GM12891 (cell line): ENCODE measurements at regions not wholly inside any gene's neighbourhood (a gene's known extent, or its start where the extent isn't known, plus 50 kb on each side); places are given as distances from the start of the nearest gene placed in this dataset.
"Not testable (repeated sequence)": the region's sequence is repeated elsewhere in the genome, so short reads cannot be mapped to it uniquely, and the experiment has no call there.

Experiments used
- DNase-seq: peaks from one replicate; pipeline ENCODE4 v3.0.0; 2011; ENCODE audit warnings: low spot score; ENCODE audit not compliant: insufficient read length
- FAIRE-seq: peaks from 2 replicates; lab custom pipeline; 2011; peaks lifted over from hg19 to GRCh38; lab: Jason Lieb, UNC
- PAX5 ChIP-seq: IDR thresholded peaks from 2 replicates; pipeline ENCODE4 v1.6.1; 2011; ENCODE audit warnings: low read length, moderate library complexity, mild to moderate bottlenecking; ENCODE audit not compliant: insufficient read depth, severe bottlenecking
- POLR2A ChIP-seq: IDR thresholded peaks from 2 replicates; pipeline ENCODE4 v1.6.1; 2011; ENCODE audit warnings: low read depth, low read length, control low read depth
- POLR2AphosphoS5 ChIP-seq: IDR thresholded peaks from 2 replicates; pipeline ENCODE4 v1.6.1; 2011; ENCODE audit warnings: low read depth, low read length, control low read depth
- POU2F2 ChIP-seq: IDR thresholded peaks from 2 replicates; pipeline ENCODE4 v1.6.1; 2011; ENCODE audit warnings: low read depth, mild to moderate bottlenecking, control low read depth, low read length, moderate library complexity
- SPI1 ChIP-seq: IDR thresholded peaks from 2 replicates; pipeline ENCODE4 v1.6.1; 2011; ENCODE audit warnings: low read depth, low read length, control low read depth
- TAF1 ChIP-seq: IDR thresholded peaks from 2 replicates; pipeline ENCODE4 v1.6.1; 2011; ENCODE audit warnings: low read depth, low read length, control low read depth

GRCh38 chr2:118431997-118432396 is 343.7 kb downstream of the INSIG2 start:
- TF ChIP-seq POU2F2: no peak
- TF ChIP-seq TAF1: no peak
- TF ChIP-seq SPI1: no peak
- no peak for TF ChIP-seq POLR2AphosphoS5
- TF ChIP-seq POLR2A: no peak
- FAIRE-seq (no peak), DNase-seq (no peak)

DNA sequence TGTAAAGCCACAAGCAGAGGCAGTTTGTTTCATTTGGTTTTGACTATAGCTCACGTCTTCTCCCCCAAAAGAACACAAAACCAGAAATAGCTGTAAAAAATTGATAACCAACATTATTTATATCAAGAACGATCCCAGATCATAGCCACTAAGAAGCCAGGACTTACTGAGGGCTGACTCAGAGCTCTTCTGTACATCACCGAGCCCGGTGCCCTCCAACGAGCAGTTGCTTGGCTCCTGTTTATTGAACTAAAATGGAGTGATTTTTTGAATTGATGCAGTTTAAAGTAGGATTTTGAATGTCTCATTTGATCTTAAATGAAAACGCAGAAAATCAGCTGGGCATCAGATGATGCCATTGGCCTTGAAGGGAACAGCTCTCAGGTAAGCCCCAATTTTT is 343.3 kb downstream of the INSIG2 start:
- FAIRE-seq: no peak

GRCh38 chr2:118431165-118431517 is 342.9 kb downstream of the INSIG2 start:
- DNase-seq (no peak), FAIRE-seq (no peak)
- TF ChIP-seq POU2F2: no peak
- no peak for TF ChIP-seq POLR2AphosphoS5
- TF ChIP-seq PAX5: no peak
- no peak for TF ChIP-seq POLR2A
- TF ChIP-seq TAF1: no peak
- TF ChIP-seq SPI1: no peak

More for the DNA sequence above, 343.3 kb downstream of the INSIG2 start:
- no peak for DNase-seq
- no peak for TF ChIP-seq SPI1
- no peak for TF ChIP-seq PAX5

DNA sequence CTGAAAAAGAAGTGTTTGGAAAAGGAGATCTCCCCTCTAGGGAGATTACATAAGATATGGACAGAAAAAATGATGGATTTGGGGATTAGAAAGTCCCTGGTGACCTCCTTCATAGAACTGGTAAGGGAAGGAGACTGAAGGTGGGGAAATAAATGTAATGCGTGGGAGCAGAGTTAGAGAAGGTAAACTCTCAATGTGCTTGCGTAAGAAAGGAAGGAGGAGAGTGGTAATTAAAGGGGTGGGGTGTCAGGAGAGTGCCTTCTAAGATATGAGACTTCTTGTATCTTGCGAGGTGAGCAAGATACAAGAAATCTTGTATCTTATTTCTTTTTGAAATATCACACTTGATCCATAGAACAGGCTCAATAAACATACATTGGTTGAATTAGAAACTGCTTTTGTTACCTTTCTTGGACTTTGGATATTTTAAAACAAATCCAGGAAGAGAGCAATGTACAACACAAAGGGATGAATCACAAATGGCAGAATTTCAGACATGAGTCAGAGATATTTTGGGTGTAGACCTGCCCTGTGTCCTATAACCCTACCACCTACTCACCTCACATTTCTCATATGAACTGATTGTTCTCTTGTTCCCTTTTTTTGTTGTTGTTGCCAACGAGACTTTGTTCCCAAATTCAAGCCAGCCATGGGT is 342.4 kb downstream of the INSIG2 start:
- no peak for DNase-seq
- TF ChIP-seq PAX5 (no peak), POU2F2 (no peak), SPI1 (no peak), POLR2AphosphoS5 (no peak), POLR2A (no peak), TAF1 (no peak)
- FAIRE-seq: no peak

- DNase-seq (no peak), FAIRE-seq (no peak)
- no peak for TF ChIP-seq TAF1
- no peak for TF ChIP-seq POLR2A
- no peak for TF ChIP-seq PAX5
- TF ChIP-seq SPI1: no peak
- TF ChIP-seq POLR2AphosphoS5: no peak
- no peak for TF ChIP-seq POU2F2
Observed at GRCh38 chr2:118425191-118425590, 336.9 kb downstream of the INSIG2 start.

DNA sequence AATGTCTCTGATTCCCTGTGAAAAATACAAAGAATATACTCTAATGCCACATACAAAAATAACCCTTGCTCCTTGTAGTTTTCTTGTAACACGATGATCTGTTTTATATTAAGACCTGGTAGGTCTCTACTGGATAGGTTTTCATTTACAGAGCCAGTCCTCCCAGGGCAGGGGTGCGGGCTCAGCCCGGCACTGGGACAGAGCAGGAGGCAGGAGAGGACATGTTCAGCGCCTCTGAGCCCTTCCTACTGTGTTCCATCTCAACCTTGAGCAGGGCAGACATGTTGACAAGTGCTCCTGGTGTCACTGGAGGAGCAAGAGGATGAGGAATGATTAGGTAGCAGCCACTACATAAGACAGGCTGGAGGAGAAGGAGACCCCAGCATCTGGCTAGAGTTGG is 335.5 kb downstream of the INSIG2 start:
- DNase-seq: no peak
- no peak for TF ChIP-seq SPI1
- no peak for TF ChIP-seq POU2F2
- TF ChIP-seq TAF1: no peak
- no peak for TF ChIP-seq POLR2AphosphoS5
- TF ChIP-seq PAX5: no peak
- TF ChIP-seq POLR2A: no peak
- no peak for FAIRE-seq

DNA sequence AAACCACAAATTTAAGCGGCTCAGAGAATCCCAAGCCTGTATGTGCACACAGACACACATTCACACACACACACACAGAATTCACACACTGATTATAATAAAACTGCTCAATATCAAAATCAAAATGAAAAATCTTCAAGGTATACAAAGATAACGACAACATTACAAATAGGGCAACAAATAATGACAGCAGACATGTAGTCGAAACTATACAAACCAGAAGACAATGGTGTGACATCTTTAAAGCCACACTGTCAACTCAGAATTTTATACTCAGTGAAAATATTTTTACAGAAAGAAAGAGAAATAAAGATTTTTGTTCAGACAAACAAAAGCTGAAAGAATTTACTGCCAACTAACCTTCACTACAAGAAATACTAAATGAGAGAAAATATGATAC is 333.4 kb downstream of the INSIG2 start:
- DNase-seq (no peak), FAIRE-seq (no peak)
- TF ChIP-seq SPI1 (no peak), POU2F2 (no peak), PAX5 (no peak), TAF1 (no peak), POLR2A (no peak), POLR2AphosphoS5 (no peak)

GRCh38 chr2:118417406-118418120 is 329.3 kb downstream of the INSIG2 start:
- DNase-seq (no peak), FAIRE-seq (no peak)

DNA sequence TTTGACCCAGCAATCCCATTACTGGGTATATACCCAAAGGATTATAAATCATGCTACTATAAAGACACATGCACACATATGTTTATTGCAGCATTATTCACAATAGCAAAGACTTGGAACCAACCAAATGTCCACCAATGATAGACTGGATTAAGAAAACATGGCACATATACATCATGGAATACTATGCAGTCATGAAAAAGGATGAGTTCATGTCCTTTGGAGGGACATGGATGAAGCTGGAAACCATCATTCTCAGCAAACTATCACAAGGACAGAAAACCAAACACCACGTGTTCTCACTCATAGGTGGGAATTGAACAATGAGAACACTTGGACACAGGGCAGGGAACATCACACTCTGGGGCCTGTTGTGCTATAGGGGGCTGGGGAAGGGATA is 326.9 kb downstream of the INSIG2 start:
- FAIRE-seq, DNase-seq: not testable (repeated sequence)

More at GRCh38 chr2:118417406-118418120, 329.3 kb downstream of the INSIG2 start:
- TF ChIP-seq SPI1 (no peak), PAX5 (no peak), POLR2A (no peak), POLR2AphosphoS5 (no peak), POU2F2 (no peak), TAF1 (no peak)

- FAIRE-seq (no peak), DNase-seq (no peak)
- TF ChIP-seq POU2F2: no peak
- TF ChIP-seq SPI1: no peak
- TF ChIP-seq TAF1: no peak
- TF ChIP-seq PAX5: no peak
- TF ChIP-seq POLR2A: no peak
- TF ChIP-seq POLR2AphosphoS5: no peak
Observed at GRCh38 chr2:118403658-118404451, 315.6 kb downstream of the INSIG2 start.
